ENCODE measurements at regions not wholly inside any gene's neighbourhood (a gene's known extent, or its start where the extent isn't known, plus 50 kb on each side); places are given as distances from the start of the nearest gene placed in this dataset.

DNA sequence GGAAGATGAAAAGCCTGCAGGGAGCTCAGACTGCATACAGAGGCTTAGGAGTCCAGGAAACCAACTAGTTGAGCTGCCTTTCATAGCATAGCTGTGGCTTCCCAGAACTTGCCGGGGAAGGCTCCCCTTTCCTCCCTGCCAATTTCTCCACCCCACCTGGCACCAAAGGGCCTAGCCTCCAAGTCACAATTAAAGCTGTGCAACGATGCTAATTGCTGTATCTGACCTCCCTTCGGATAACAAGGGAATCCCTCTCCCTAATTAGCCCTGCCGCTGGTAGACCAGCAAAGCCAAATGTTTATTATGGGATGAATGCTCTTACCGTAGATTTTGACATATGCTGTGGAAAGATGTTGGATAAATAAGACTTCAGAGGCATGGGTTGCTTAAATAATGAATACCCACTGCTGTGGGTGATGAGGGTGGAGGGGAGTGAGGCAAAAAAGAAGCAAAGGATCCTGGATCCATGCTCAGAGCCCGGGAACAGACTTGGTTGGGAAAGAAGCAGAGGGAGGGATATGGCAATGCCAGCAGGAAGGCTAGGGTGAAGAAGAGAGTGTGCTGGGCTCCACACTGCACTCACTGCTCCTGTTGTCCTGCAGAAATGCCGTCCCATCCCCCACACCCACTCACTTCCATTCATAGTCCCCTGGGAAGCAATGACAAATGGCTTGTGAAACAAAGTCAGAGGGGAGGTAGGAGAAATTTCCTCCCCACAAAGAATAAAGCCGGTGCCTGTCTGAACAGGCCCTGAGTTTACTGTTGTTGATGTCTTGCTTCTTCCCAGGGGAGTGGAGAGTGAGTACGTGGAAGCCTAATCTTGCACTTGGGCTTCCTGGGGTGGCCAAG lies 608.1 kb upstream of the CADM1 start:
- TF ChIP-seq, protein P1, sequence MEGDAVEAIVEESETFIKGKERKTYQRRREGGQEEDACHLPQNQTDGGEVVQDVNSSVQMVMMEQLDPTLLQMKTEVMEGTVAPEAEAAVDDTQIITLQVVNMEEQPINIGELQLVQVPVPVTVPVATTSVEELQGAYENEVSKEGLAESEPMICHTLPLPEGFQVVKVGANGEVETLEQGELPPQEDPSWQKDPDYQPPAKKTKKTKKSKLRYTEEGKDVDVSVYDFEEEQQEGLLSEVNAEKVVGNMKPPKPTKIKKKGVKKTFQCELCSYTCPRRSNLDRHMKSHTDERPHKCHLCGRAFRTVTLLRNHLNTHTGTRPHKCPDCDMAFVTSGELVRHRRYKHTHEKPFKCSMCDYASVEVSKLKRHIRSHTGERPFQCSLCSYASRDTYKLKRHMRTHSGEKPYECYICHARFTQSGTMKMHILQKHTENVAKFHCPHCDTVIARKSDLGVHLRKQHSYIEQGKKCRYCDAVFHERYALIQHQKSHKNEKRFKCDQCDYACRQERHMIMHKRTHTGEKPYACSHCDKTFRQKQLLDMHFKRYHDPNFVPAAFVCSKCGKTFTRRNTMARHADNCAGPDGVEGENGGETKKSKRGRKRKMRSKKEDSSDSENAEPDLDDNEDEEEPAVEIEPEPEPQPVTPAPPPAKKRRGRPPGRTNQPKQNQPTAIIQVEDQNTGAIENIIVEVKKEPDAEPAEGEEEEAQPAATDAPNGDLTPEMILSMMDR (IDR thresholded peaks at IDR 0.05), result no peak
- TF ChIP-seq POLR2AphosphoS5 (IDR thresholded peaks at IDR 0.05) (no peak), POLR2A (IDR thresholded peaks at IDR 0.05) (no peak)

Measured in gastroesophageal sphincter (tissue), 3 donors.